NCI-H510A (cell line): ENCODE measurements at regions not wholly inside any gene's neighbourhood (a gene's known extent, or its start where the extent isn't known, plus 50 kb on each side); places are given as distances from the start of the nearest gene placed in this dataset.

ENCODE experiments used
- DNase-seq: peaks from one replicate; lab custom pipeline; 2025; lab: John Stamatoyannopoulos, UW

DNA sequence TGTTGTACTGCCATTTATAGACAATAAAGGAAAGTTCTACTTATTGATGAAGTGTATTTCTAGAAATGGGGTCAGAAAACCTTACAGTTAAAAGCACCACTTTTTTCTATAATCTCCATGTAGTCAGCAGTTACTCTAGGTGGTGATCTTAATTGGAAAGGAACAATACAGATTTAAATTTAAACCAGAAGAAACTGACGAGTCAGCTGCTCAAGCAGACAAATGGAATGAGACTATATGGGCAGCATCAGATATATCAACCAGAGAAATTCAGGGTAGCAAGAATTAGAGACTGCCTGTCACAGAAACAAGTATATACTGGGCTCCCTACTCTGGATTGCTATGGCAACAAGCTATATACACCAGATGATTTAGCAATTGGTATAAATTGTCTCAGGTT is 99.6 kb upstream of the SCG2 start:
- DNase-seq = no peak

- DNase-seq = no peak
These were observed 98.1 kb upstream of the SCG2 start for GRCh38 chr2:223700221-223700620.

DNA sequence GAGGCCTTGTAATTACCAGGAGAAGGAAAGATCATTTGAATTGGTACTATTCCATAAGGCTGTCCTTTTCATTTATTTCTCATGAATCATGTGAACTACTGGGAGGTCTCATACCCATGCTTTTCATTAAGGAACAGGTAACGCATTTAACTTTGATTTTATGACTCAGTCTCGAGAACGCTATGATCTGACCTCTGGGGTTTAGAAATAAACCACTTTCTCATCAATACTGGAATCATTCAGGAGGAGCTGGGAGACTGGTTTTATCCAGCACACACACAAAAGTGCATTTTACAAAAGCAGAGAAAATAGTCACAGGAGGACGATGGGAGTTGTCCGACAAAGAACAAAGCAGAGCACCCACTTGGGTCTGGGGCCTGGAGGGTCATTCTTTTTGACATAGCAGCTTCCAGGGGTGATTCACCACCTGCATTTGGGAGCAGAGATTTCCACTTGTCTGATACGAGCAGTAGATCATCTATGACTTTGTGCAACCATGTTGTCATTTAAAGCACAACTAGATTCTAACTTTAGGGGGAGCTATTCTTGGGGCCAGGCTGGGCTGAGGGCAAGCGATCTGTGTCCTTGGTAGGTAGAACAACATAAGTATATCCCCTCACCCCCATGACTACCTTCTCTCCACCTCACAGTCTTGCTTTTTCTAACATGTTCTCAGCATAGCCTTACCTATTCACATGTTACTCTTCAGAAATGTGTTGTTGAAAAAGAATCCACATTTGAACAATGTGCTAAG is 95.9 kb upstream of the SCG2 start:
- no peak for DNase-seq

DNA sequence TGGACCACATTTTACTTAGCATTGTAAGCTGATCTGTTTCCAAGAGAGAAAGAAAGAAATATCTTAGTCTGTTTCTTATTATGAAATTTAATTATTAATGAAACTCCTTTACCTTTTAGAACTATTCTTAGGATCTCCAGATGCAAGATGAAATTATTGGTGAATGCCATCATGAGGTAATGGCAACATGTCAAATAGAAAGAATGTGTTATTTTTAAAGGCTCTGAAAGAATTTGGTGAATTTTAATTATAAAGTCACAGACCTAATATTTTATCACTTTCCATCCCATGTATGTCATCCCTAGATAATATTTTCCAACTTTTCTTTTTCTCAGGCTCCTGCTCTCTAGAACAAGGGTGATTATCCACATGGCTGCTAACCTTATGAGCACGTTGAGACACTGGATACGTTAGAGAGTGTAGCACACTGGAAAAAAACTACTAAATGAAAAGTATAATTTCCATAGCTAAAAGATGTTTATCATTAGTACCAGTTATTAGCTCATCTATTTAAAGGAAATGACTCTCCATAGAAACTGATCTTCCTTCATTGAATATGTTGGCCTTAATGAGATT is 95.2 kb upstream of the SCG2 start:
- no peak for DNase-seq

DNA sequence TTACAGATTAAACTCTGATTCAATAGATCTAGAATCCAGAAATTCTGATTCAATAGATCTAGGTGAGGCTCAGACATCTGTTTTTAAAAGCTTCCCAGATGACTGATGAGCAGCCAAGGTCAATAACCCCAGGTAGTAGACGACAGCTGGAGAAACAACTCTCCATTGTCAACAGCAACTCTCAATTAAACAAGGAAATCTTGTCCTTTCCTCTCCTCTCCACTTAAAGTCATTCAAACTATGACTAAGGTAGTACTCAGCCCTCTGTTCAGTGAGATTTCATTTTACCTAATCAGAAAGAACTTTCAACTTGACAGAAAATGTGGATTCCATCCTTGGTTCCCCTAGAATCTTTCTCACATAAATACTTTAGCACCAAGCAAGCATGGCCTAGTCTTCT is 94.6 kb upstream of the SCG2 start:
- DNase-seq = peak; percentile 49

- no peak for DNase-seq
These were observed 90.2 kb upstream of the SCG2 start for GRCh38 chr2:223692191-223692947.

DNA sequence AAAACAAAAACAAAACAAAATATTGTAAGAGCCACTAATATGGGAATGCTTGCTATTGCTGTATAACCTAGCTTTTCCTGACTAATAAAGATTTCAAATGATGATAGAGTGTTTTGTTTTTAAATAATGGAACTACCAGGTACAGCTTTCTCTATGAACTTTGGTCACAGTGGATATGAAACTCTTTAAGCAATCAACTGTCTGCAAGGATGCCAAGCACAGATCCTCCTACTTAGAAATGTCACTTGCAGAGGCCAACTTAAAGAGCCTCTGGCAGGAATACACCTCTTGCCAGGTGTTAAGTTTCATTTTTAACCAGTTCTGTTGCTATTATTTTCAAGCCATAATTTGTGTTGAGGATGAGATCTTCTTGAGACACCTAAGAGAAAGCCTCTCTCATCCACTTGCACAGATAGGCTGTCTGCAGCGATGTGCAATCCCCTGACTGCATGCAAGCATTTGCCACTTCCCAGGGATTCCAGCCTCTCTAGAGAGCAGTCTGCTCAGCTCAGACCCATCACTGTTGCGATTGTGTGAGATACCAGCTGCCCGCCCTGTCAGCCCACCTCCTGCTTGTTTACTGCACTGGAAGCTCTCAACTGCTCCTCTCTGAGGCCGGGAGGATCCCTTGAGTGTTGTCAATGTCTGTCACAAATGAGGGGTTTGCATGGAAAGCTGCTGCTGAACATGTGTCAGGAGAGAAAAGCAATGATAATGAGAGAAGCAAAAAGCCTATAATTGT is 86.1 kb upstream of the SCG2 start:
- DNase-seq = peak; percentile 29

- DNase-seq = no peak
These were observed 79.0 kb upstream of the SCG2 start for GRCh38 chr2:223681125-223681524.

- DNase-seq = no peak
These were observed 72.9 kb upstream of the SCG2 start for GRCh38 chr2:223674998-223675609.

- DNase-seq = no peak
These were observed 67.5 kb upstream of the SCG2 start for GRCh38 chr2:223669453-223670225.

- no peak for DNase-seq
These were observed 66.3 kb upstream of the SCG2 start for GRCh38 chr2:223668302-223668998.

- no peak for DNase-seq
These were observed 52.3 kb upstream of the SCG2 start for GRCh38 chr2:223654384-223654915.

DNA sequence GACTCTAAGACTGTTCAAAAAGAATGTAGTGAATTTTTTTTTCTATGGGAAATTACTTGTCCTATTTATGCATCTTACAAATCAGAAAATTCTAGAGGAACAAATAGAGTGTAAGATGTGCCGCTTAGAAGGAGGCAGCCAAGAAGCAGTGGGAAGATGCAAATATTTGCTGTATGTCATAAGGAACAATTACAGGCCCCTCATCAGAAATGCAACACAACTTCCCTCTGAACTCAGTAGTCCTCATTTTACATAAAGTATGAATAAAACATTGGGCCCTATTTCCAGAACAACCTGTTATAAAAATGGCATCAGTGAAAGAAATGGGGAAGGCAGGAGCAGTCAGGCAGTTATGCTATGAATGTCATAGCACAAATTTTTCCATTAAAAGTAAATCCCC is 50.7 kb upstream of the SCG2 start:
- no peak for DNase-seq

DNA sequence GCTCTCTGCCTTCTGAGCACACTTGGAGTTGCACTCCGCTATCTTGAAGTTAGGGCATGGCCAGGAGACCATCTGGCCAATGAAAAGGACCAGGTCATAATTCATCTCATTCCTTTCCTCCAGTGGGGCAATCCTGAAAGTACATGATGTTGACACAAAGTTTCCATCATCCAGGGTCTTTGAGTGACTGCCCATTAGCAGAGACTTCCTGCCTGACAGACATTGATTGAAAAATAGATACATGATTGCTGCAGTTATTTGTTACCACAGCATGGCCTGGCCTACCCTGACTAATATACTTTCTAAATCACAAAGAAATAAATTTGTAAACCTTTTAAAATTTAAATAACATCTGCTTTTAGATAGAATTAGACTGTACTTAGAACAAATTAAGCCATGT is 50.0 kb upstream of the SCG2 start:
- no peak for DNase-seq
